NCI-H748 treated with DMSO at 0.1 percent for 48 hours (cell line): ENCODE measurements at regions not wholly inside any gene's neighbourhood (a gene's known extent, or its start where the extent isn't known, plus 50 kb on each side); places are given as distances from the start of the nearest gene placed in this dataset.
A peak's percentile ranks its signal among the peaks of the same experiment; 100 is the strongest.

Source experiments
- DNase-seq: peaks from one replicate; lab custom pipeline; 2025; lab: John Stamatoyannopoulos, UW

DNA sequence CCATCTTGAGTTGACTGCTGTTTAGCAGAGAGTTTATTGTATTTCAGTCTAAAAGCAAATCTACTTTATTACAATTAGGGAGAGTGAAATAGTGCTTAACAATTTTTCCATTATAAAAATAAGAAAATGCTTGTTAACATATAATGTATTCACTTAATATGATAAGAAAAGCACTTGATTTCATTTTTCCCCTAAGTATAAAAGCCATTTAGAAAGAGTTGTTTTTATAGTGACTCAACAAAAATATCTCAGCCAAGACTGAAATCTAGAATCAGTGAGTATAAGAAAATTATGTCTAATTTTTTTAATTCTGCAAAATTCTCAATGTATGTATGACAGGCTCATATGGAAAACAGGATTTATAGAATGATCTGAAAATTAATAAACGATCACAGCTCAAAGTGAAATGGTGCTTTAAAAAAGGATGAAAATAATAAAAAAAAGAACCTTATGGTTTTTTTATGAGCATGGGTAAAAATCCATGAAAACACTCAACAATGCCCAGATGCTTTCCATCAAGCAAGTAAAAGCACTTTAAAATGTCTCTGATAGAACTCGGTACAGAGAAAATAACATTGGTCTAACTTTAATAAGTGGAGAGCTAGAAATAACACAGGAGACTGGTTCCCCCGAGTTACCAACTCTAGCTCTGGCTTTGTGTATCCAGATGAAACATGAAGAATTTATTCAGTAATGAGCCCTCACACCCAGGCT, 1057.8 kb upstream of the WWC1 start:
- no peak for DNase-seq

DNA sequence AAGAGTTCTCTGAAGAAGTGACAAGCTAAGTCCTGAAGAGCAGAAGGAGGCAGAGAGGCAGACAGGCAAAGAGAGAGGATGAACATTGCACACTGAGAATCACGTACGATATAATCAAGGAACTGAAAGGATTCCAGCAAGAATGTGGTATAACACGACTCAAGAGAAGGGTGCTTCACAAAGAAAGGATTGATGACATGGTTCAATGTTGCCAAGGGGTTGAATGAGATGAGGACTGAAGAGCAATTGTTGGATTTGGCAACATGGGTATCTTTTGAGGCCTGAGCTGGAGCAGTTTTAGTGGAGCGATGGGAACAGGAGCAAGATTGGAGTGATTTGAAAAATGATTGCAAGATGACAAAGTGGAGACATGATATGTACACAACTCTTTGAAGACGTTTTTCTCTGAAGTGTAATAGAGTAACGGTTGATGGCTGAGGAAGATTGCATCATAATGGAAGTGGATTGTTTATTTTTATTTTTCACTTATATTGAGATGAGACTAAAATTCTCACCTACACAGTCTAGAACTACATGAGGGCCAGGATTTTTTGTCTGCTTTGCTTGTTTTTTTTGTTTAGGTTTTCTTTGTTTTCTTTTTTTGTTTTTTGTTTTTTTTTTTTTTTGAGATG, 1049.9 kb upstream of the WWC1 start:
- DNase-seq: no peak

DNA sequence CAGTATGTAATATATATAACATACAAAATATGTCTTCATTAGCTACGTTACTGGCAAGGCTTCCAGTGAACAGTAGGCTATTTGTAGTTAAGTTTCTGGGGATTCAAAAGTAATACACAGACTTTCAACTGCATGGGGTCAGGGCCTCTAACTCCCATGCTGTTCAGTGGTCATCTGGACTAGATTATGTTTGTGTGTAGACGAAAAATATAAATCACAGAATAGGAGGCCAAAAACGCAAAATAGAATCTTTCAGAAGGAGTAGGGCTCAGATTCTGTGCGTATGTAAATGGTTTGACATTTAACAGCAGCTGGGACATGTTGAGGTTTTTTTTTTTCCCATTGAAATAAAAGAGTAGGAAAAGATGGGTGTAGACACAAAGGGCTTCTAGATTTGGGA, 1048.7 kb upstream of the WWC1 start:
- DNase-seq: no peak

DNA sequence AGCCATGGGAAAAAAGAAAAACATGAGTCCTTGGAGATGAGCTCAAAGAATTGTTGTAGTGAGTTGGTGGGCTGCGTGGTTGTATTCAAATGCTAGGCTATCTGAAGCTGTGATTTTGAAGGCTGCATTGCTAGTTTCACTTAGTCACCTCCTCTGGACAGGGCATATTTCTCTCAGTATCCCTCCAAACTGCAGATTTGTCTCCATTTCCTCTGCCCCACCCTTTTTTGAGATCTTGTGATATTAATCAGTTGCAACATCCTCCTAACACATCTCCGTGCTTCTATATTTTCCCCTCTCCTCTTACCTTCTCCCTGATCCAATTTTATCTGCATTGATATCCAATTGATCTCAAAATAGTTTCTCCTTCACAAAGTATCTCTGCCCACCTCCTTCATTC, 1048.0 kb upstream of the WWC1 start:
- DNase-seq: no peak

DNA sequence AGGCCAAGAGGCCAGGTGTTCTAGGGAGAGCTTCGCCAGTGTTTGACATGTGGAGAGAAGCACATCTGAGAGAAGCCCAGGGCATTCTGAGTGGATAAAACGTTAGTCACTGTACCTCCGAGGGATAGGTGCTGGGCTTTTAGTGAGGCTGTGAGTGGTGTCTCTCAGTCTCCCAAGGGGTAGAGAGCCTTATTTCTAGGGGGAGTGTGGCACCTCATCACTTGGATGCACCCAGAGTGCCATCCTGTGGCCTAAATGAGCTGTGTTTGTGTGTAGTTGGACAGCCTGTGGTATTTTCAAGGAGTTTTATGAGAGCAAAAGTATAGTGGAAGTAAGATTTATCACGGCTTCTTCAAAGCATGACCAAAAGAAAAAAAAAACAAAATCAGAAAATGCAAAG, 1046.9 kb upstream of the WWC1 start:
- DNase-seq: peak; percentile 1

DNA sequence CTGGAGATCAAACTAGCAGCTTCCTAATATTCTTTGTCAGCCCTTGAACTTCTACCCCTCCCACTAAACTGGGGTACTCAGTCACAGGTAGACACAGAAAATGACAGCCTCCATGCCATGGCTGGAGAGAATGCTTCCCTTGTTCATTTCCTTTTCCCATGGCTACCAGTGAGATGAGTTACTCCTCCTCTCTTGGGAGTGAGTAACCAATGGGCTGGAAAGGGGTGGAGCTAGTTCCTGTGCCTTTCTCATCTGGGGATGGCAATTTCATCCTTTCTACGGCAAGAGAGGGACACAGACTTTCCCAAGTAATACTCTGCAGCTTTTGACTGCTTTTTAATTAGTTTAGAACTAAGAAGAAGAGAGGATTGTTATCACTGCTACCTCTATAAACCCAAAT, 1045.6 kb upstream of the WWC1 start:
- DNase-seq: no peak

DNA sequence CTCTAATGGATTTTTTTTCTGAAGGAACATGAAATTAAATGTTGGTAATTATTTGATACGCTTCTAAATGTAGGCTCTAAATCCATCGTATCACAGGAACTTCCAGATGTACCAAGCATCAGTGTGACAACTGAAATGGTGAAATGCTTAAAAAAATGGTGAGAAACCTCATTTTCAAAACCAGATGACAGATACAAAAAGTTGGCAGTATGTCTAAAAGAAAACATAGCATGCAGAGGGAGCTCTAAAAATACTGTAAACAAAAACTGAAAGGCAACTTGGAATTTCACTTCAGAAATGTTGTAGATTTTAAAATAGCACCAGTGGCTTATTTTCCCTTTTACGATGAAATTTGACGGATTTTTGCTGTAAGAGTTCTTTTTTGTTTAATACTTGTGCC, 1043.6 kb upstream of the WWC1 start:
- no peak for DNase-seq

DNA sequence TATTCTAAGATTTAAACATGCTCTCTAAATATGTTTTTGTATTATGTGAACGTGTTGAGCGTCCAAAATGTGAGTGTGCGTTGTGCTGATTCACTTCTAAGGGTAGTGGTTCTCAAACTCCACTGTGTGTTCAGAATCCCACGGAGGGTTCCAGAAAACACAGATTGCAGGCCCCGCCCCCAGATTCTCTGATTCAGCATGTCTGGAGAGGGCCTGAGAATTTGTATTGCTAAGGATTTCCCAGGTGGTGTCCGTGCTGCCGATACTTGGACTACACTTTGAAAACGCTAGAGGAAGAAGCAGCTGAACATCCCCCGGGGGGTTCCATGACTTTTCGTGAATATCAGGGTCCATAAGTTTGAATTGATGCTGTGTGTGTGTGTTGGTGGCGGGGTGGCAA, 1043.2 kb upstream of the WWC1 start:
- no peak for DNase-seq

DNA sequence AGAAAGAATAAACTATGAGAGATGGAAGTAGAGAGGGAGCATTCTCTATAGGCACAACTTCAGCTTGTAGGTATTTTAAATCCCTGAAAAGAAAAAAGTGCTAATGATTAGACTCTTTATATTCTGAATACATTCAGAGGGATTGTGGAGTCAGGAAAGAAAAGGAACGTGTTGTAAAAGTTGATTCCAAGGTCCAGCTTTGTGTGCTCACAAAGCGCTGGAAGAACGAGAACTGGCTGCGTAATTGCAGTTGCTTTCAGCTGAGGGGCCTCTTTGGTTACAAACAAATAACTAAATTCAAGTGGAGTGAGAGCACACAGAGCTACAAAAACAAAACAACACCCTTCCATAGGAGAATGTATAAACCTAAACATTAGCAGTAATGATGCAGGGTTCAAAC, 1040.4 kb upstream of the WWC1 start:
- DNase-seq: no peak

DNA sequence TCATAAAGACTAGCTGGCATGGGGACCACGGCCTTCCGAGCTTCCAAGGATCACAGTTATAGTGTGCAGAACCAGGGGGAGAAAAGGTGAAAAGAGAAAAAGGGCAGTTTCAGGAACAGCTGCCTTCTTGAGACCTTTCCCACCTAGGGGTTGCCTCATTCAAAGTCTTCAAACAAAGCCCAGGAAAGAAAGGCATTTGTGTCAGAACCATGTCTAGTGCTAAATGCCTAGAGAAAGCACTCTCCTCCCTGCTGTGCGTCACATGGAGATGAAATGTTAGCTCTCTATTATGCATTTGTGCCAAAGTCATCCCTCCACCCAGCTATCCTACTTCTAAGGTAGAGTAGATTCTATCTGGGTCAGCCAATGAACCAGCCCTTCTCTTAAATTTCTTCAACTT, 1037.3 kb upstream of the WWC1 start:
- DNase-seq: no peak

DNA sequence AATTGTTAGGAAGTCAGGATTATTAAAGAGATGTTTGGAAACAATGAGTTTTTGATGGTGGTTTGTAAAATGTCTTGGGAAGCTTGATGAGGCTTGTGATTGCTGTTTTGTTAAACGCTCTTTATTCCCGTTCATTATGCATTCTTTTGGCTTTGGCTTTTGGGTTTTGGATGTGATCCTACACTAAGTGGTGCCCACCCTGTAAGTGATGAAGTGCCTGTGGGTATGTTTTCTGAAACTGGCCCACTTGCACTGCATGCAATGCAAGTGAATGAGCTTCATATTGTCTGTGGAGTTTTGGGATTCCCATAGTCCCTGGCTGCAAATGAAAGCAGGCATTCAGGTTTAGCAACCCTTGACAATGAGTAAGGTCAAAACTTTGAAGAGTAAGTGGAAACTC, 1035.5 kb upstream of the WWC1 start:
- no peak for DNase-seq

DNA sequence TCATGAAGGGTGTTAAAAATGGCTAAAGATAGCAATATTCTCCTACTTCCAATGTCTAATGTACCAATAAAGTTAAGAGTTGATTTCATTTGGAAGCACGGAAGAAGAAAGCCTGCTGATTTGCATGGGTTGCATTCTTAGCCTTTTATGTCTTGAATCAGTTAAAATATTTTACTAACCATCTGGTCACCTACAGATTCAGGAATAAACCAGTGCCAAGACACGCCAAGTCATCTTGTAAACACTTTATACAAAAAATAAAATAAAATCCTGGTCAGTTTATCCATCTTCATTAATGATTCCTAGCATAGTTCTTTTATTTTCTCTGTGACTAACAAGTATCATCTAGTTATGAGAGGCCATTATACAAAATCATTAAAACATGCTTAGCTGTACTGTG, 1031.6 kb upstream of the WWC1 start:
- no peak for DNase-seq

DNA sequence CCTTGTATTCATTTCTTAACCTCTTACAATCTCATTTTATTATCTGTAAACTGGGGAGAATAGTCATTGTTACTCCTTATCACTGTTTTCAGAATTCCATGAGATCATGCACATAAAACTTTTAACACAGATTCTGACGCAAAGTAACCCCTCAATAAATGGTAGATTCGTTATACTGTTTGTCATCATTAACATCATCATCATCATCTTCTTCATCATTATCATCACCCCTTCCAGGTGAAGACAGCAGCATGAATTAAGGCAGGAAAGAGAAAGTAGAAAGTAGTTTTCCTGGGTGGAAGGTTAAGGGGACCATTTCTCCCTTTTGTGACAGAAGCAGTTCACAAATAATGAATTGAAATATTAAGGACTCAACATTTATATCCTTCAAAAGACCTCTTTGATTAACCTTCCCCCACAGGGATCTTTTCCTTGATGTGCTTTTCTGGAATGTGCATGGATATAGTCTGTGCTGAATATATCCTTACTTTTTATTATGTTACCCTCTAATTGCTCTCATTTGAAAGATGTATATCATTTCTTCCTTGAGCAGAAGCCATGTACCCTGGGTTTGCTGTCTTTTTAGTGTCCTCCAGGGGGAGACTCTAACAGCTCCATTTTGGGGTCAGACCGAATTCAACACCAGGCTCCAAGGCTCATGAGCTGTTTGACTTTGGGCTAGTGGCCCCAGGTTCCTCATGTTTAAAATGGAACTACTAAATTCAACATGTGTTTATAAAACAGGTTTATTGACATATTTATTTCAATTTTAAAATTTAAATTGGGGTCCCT, 1029.9 kb upstream of the WWC1 start:
- DNase-seq: no peak

DNA sequence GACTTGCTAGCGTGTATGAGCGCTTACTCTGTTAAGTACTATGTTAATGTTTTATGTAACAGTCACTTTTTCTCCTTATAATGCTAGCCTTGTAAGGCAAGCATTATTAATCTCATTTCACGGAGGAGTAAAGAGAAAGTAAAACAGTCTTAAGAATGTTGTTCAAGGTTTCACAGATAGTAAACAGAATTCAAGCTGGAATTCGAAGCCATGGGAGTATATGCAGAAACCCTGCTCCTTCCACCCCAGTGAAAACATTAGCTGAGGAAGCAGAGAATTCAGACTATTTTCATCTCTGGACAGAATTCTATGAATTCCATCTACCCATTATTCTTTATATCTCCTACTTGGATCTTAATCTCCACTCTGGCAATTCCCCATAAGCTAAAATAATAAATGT, 1028.3 kb upstream of the WWC1 start:
- no peak for DNase-seq

DNA sequence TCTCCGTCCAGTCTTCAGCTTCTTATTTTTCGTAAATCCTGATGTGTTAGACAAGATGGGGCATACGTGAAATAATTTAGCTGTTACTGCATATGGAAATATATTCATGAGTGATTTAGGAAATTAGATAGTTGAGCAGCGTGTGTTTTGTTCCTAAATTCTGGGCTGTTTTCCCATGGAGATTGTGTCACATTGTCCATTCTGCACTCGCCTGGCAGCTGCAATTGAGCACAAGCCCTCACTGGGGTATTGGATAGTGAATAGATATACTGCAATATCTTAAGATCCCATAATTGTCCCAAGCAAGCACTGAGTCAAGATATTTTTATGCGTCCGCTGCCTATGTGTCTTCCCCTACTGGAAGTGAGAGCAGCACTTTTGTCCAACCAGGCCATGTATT, 1027.1 kb upstream of the WWC1 start:
- DNase-seq: no peak

DNA sequence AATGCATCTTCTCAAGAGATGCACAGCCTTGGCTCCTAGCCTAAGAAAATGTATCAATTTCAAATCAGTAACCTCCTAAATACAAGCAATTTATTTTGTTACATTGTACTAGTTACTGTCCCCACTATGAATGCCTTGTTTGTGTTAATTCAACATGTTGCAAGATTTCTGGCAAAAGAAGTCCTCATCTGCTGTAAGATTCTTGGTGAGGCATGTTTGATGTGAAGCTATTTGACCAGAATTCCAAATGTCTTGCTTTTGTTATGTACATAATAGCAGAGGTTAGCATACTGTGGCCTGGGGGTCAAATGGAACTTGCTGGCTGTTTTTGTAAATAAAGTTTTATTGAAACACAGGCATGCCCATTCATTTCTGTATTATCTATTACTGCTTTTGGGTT, 1023.1 kb upstream of the WWC1 start:
- no peak for DNase-seq

DNA sequence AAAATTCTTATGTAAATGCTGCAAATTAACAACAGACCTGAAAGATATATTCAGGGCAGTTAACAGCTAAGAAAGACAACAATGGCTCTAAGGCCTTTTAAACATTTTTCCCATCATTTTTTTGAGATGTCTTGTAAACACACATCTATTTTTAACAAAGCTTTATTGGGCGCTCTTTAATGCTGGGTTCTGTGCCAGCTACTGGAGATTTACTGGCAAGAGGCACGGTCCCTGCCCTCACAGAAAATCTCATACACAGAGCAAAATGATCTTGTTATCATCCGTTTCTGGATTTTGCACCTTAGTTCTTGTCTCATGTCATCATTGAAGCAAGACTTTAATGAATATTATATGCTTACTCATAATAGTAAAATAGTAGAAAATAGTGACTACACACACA, 1022.3 kb upstream of the WWC1 start:
- DNase-seq: no peak

DNA sequence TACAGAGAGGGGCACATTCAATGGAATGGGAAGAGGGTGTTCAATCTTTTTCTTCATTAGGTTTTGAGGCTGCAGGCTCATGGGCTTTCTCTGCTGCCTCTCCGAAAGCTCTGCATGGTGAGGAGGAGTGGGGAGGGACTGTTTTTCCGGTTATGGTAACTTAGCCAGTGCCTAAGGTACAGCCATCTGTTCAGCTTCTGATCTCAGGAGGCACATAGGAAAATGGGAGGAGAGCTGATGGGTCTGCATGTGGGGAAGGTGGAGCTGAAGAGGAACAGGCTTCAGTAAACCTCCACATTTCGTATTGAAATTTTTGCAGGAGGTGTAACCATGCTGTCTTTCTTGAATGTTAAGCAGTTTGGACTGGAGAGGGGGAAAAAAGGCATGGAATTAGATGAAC, 1020.4 kb upstream of the WWC1 start:
- DNase-seq: no peak

DNA sequence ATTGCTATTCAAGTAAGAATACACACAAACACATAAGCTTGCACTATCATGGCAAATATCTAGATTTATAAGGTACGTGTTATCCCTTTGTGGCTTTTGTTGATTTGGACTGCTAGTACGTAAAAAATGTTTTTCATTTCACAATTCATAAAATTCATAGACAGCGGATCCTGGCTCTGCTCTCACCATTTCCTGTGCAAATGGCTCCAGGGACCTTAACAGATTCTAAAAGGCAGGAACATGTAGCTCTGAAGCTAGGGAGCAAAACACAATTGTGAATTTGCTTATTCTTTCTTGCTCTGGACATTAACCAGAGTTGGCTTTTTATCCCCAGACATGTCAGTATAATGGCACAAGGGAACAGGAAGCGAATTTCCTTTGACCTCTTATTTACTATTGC, 1019.9 kb upstream of the WWC1 start:
- DNase-seq: no peak

DNA sequence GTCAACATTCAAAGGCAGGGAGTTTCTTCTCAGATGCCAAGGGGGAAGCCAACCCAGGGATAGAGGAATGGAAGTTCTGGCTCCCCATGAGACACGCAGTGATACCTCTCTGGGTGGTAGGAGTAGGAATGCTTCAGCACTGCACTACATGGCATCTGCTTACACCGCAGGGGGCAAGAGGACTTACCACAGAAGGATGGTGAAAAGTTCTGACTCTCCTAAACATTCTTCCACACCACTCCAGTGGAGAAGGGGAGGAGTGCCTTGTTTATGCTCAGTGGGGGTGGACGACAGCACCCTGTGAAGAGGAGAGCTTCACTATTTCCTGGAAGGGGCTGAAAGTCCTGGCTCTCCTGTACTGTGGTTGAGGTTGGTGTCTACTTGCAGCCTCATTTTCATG, 1011.3 kb upstream of the WWC1 start:
- no peak for DNase-seq

DNA sequence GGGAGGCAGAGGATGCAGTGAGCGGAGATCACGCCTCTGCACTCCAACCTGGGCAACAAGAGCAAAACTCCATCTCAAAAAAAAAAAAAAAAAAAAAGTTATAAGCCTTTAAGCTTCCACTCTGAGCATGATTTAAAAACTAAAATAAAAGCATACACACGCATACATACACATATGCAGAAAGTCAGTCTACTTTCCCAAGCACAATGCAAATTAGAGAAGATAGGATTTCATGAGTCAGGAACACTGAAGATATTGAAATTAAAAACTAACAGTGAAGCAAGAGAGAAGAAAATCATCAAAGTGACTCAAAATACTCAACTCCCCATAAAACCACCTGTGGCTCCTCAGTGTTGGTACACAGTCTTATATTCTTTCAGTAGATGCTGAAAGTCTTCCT, 1009.5 kb upstream of the WWC1 start:
- no peak for DNase-seq

DNA sequence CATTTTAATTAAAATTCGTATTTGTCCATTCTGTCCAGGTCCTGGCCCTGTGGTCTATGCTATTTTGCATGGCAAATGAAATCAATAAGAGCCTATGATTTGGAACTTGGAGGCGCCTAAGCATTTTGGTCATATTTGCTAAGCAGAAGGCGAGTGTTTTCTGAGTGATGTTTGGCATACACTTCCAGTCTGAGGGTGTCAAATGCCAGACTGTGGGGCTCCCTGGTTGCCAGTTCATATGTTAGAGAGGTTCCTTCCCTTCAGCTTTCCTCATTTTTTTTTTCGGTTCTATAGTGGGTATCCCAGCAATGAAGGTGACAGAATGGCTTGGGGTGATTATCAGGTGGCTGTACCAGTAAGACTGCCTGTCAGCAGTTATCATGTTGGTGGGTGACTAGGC, 1007.8 kb upstream of the WWC1 start:
- DNase-seq: no peak

DNA sequence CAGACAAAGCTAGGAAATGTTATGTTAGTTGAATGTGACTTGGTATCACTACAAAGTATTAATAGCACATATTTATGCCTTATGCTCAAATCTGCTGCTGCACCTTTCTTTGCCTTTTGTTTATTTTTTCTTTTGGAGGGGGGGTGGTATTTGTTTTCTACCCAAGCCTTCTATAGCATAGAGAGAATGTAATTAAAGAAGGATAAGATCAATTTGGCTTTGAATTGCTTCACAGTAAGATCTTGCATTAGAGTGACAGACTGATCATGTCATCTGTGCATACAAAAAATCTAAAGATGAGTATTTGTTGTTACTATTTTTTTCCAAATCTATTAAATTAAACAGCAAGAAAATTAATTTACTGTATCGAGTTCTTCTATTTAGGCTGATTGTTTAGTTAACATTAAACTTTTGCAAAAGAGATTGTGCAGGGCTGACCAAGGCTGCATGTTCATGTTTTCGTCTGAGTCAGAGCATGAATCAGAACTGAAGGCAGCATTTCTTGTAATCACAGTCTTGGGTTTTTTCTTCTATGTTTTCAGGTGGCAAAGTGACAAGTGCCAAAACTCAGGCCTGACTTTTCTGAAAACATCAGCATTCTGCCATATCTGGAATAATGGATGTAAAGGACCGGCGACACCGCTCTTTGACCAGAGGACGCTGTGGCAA, 1007.1 kb upstream of the WWC1 start:
- DNase-seq: no peak
